Right lobe of liver (tissue), 4 donors: ENCODE measurements at regions not wholly inside any gene's neighbourhood (a gene's known extent, or its start where the extent isn't known, plus 50 kb on each side); places are given as distances from the start of the nearest gene placed in this dataset.

Source experiments
- POLR2A ChIP-seq: fragments of 450-650 bp; IDR thresholded peaks from one replicate; pipeline ENCODE4 v1.6.1; 2017; ENCODE audit warnings: antibody characterized with exemption, mild to moderate bottlenecking
- TF ChIP-seq, protein P1 (sequence below), 4 donors: fragments of 200-600 bp in 3 of 4; fragments of 450-650 bp in 1 of 4; IDR thresholded peaks; one replicate each; pipeline versions ENCODE4 v1.5.1 to v1.8.0; 2016 to 2022; ENCODE audit warnings: antibody characterized with exemption in 4 of 4, mild to moderate bottlenecking in 2 of 4
- donor health status: DM: no; HTN: no; CAD: no.
- donor health status: DM: no; HTN: no; CAD: no.
- donor health status: DM: no; HTN: yes; CAD: no.

DNA sequence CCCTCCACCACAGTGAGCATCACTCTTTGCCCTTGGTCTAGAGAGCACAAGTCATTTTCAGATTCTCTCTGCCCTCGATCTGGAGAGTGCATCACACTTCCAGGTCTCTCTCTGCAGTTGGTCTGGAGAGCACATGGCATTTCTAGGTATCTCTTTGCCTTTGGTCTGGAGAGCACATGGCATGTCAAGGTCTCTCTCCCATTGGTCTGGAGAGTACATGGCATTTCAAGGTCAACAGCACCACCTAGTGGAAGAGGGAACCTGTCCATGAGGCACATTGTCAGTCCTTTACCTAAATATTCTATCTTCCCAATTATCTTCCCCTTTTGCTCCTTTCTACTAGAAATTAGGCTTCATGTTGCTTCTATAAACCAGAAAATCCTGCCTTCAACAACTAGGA is 1139.4 kb downstream of the XPNPEP1 start:
- TF ChIP-seq, protein P1, sequence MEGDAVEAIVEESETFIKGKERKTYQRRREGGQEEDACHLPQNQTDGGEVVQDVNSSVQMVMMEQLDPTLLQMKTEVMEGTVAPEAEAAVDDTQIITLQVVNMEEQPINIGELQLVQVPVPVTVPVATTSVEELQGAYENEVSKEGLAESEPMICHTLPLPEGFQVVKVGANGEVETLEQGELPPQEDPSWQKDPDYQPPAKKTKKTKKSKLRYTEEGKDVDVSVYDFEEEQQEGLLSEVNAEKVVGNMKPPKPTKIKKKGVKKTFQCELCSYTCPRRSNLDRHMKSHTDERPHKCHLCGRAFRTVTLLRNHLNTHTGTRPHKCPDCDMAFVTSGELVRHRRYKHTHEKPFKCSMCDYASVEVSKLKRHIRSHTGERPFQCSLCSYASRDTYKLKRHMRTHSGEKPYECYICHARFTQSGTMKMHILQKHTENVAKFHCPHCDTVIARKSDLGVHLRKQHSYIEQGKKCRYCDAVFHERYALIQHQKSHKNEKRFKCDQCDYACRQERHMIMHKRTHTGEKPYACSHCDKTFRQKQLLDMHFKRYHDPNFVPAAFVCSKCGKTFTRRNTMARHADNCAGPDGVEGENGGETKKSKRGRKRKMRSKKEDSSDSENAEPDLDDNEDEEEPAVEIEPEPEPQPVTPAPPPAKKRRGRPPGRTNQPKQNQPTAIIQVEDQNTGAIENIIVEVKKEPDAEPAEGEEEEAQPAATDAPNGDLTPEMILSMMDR (IDR thresholded peaks at IDR 0.05) = peak; percentile 36 to 48 (median 44)
- no peak for TF ChIP-seq POLR2A
